MM.1S (cell line): ENCODE measurements at regions not wholly inside any gene's neighbourhood (a gene's known extent, or its start where the extent isn't known, plus 50 kb on each side); places are given as distances from the start of the nearest gene placed in this dataset.

Experiments
- CTCF ChIP-seq: fragments of 300-600 bp; sonication (generic); IDR thresholded peaks from 2 replicates; pipeline ENCODE4 v1.5.1; 2016; ENCODE audit warnings: antibody characterized with exemption, low read length, mixed read lengths
- EZH2 ChIP-seq: fragments of 300-600 bp; sonication (generic); optimal IDR thresholded peaks from 2 replicates; pipeline ENCODE3; 2017; ENCODE audit warnings: low read depth, mild to moderate bottlenecking, antibody characterized with exemption, low read length, mixed read lengths

DNA sequence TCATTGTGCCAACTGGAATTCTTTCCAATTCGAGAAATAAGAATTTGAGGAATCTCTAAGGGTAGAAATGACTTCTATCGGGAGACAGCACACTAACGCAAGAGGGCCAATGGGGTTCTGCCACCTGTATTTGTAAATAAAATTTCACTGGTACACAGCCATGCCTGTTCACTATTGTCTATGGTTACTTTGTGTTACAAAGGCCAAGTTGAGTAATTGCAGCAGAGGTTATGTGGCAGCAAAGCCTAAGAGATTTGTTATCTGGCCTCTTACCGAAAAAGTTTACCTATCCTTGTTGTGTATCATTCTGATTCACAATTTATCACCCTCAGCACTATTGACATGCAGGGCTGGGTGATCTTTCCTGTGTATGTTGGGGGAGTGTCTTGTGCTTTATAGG is 278.0 kb downstream of the KLF5 start:
- TF ChIP-seq CTCF (no peak), EZH2 (no peak)
